GM12801 (cell line): ENCODE measurements at regions not wholly inside any gene's neighbourhood (a gene's known extent, or its start where the extent isn't known, plus 50 kb on each side); places are given as distances from the start of the nearest gene placed in this dataset.

Experiments
- TF ChIP-seq, protein P1 (sequence below): IDR thresholded peaks from one replicate; pipeline ENCODE4 v1.5.1; 2011; ENCODE audit warnings: control low read depth; ENCODE audit not compliant: insufficient read length; ENCODE audit errors: extremely low read depth

DNA sequence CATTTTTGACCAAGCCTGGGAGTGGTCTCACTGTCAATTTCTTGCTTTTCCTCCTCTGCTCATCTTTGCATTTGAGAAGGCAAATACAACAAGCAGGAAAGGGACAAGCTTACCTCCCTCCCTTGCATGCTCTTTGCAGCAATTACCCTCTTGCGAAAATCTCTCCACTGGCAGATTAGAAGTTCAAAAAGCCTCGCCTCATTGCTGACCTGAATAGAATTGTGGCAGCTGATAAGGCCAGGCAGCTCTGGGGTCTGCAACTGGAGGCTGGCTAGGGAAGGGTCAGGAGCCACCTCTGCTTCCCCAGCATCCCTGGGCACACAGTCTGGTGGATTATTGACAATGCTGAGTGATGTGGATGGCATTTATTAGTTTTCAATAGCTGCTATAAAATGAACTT, 362.3 kb upstream of the KIF2A start:
- TF ChIP-seq, protein P1, sequence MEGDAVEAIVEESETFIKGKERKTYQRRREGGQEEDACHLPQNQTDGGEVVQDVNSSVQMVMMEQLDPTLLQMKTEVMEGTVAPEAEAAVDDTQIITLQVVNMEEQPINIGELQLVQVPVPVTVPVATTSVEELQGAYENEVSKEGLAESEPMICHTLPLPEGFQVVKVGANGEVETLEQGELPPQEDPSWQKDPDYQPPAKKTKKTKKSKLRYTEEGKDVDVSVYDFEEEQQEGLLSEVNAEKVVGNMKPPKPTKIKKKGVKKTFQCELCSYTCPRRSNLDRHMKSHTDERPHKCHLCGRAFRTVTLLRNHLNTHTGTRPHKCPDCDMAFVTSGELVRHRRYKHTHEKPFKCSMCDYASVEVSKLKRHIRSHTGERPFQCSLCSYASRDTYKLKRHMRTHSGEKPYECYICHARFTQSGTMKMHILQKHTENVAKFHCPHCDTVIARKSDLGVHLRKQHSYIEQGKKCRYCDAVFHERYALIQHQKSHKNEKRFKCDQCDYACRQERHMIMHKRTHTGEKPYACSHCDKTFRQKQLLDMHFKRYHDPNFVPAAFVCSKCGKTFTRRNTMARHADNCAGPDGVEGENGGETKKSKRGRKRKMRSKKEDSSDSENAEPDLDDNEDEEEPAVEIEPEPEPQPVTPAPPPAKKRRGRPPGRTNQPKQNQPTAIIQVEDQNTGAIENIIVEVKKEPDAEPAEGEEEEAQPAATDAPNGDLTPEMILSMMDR: no peak

DNA sequence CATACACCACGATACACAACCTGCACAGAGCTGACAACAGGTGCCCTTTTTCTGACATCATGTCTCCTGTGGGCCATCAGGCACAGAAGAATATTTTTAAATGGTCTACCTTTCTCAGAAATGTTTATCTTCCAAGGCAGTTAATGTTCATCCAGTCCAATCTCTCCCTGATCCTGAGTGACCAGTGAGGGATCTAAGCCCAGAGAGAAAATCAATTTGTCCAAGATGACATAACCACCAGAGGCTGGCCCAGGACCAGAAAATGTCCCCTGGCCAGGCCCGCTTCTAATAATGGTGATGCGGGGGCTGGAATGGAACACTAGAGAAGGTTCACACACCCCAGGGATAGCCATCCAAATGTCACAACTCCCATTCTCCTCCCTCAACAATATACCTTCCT, 357.9 kb upstream of the KIF2A start:
- TF ChIP-seq, protein P1: no peak

DNA sequence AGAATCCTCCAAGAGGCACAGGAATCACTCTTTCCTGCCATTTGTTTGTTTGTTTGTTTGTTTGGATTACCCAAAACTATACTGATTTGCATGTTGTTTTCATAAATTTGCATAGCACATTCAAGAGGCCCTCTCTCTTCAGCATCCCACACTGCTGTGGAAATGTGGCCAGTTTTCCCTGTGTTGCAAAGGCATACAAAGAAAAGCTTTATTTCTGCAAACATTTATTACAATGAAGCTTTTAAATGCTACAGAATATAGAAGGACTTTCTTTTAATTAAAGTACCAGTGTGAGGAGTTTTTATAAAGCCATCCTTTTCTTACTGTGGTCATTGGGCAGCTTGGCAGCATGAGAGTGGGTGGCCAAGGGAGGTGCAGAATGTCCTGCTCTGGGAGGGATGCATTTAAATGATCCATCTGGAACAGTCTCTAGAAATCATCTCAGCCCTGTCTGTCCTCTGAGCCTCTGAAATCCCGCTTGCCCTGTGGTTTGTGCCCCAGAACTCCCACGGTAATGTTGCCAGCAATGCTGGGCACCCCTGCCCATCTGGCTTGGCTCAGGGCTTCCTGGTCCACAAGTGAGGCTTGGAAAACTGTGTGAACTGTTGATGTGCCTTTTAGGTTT, 356.8 kb upstream of the KIF2A start:
- TF ChIP-seq, protein P1: no peak

DNA sequence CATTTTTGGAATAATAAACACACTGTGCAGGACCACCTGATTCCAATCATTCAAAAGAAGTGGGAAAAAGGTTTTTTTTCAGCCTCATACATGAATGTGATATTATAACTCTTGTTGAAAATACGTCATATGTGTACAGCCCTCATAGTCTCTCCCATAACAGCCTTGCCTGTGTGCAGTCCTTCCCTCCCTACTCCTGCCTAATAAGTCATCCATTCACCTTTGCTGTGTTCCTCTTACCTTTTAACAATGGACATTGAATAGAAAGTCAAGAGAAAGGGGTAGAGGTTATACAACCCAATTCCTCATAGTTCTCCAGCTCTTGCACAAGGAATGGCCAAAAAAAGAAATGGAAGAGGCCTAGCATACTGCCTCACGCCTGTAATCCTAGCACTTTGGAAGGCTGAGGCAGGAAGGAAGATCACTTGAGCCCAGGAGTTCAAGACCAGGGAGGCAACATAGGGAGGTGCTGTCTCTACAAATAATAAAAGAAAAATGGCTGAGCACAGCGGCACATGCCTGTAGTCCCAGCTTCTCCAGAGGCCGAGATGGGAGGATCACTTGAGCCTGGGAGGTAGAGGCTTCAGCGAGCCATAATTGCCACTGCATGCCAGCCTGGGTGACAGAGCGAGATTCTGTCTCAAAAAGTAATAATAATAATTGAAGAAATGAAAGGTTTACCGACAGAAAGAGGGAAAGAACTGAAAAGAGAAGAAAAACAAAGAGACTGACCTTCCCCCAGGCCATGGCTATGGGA, 356.1 kb upstream of the KIF2A start:
- TF ChIP-seq, protein P1: no peak

DNA sequence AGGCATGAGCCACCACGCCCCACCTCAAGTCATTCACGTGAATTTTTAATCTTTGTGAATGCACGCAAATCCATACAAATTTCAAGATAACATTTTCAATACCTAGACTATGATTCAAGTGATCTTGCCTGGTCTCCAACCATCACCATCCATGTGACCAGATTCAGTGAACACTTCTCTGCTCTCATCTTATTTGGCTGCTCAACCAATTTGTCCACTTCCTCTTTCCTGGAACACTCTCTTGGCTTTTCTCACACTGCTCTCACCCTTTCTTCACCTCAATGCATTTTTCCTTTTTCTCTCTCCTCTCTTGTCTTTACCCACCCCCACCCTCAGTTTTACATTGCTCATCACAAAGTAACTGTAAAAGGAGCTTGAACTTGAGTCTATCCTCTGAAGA, 354.7 kb upstream of the KIF2A start:
- TF ChIP-seq, protein P1: no peak

DNA sequence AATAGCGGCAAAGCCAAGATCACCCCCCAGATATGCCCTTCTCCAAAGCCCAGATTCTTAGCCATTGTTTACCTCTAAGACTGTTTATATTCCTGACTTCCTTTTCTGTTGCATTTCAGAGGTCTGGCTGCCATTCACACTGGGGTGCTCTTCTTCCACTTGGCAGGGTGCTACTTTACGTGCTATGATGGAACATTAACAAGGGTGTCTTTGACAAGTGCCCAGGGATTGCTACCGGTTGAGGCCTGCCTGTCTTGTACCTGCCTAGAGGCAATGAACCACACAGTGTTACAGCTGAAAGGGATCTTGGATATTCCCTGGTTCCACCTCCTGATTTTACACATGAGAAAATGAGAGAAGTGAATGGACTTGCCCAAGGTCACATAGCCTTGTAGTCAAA, 352.1 kb upstream of the KIF2A start:
- TF ChIP-seq, protein P1: no peak

DNA sequence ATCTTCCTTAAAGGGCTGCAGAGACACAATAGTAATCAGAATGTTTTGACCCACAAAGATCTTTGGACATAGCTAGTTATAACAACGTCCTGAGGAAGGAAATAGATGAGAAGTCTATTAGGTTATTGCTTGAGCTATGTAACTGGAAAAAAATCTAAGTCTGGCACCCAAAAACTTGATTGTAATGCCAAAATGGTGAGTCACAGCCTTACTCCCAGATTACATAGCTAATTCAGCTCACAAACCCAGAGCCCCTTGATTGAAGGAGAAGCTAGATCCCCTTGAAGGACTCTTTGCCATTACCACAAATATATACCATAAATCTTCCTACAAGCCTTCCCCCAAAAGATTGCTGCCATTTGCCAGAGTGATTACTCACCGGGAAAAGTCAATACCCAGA, 341.8 kb upstream of the KIF2A start:
- TF ChIP-seq, protein P1: no peak
